GM12864 (cell line): ENCODE measurements at regions not wholly inside any gene's neighbourhood (a gene's known extent, or its start where the extent isn't known, plus 50 kb on each side); places are given as distances from the start of the nearest gene placed in this dataset.

Experiments used
- DNase-seq: peaks from one replicate; pipeline ENCODE4 v3.0.0-alpha.2; 2011; ENCODE audit warnings: low read depth
- H3K4me3 ChIP-seq: 2 replicates; pipeline ENCODE4 v1.5.1; 2011; ENCODE audit warnings: mild to moderate bottlenecking, low read depth, low read length, control low read depth
- TF ChIP-seq, protein P1 (sequence below): IDR thresholded peaks from 2 replicates; pipeline ENCODE4 v1.5.1; 2011; ENCODE audit warnings: low read depth, mild to moderate bottlenecking, moderate library complexity, low read length, control low read depth, inconsistent platforms; ENCODE audit errors: missing control alignments

DNA sequence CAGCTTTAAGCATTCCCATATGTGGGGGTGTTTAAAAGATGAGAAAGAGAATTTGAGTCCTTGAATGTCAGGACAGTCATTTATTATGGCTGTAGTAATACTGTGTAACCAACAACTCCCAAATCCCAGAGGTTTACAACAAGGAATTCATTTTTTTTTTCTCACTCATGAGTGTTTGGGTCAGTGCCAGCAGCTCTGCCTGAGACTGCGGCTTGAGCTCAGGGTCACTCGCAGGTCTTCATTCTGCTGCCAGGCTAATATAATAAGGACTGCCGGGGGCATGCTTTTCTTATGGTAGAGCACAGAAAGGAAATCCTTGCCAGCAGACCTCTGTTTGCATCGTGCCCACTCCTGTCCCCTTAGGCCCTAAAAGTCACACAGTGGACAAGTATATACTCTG is 277.9 kb upstream of the LMCD1 start:
- TF ChIP-seq, protein P1, sequence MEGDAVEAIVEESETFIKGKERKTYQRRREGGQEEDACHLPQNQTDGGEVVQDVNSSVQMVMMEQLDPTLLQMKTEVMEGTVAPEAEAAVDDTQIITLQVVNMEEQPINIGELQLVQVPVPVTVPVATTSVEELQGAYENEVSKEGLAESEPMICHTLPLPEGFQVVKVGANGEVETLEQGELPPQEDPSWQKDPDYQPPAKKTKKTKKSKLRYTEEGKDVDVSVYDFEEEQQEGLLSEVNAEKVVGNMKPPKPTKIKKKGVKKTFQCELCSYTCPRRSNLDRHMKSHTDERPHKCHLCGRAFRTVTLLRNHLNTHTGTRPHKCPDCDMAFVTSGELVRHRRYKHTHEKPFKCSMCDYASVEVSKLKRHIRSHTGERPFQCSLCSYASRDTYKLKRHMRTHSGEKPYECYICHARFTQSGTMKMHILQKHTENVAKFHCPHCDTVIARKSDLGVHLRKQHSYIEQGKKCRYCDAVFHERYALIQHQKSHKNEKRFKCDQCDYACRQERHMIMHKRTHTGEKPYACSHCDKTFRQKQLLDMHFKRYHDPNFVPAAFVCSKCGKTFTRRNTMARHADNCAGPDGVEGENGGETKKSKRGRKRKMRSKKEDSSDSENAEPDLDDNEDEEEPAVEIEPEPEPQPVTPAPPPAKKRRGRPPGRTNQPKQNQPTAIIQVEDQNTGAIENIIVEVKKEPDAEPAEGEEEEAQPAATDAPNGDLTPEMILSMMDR: no peak
- DNase-seq: no peak

DNA sequence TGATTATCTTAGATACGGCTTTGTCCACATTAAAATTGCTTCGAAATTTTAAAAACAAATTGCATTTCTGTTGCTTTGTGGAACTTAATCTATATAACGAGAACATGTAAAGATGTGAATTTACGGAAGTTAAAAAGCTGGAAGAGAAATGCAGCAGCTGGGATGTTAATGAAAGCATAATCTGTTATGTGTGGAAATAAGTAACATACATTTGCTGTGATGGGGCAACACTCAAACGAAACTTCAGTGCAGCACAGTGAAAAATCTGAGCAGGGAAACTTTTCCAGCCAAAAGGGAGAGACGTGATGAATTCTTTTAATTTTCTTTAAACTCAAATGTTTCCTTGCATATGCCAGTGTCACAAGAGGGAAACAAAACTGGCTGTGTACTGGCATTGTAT is 276.7 kb upstream of the LMCD1 start:
- no peak for DNase-seq
- H3K4me3 ChIP-seq: no peak overlapping the region
- TF ChIP-seq, protein P1: no peak

More for the DNA sequence above, 277.9 kb upstream of the LMCD1 start:
- H3K4me3 ChIP-seq: no peak overlapping the region

DNA sequence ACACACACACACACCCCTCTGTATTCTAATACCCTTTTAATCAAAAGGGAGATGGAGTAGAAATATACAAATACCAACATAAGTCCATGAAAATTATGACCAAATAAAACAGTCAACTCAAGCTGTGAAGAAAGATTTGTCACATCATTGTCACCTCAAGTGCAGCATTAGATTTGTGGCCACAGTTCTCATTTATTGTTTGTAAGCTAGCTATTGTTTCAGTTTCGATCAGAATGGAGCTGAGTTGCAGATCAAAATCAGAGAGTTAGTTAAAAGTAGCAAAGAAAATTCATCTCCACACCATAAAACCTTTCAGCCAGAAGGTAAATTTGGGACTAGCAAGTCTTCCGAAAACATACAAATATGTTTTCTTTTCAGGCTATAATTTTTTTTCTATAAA is 267.7 kb upstream of the LMCD1 start:
- no peak for DNase-seq
- TF ChIP-seq, protein P1: no peak
- H3K4me3 ChIP-seq: no peak overlapping the region

DNA sequence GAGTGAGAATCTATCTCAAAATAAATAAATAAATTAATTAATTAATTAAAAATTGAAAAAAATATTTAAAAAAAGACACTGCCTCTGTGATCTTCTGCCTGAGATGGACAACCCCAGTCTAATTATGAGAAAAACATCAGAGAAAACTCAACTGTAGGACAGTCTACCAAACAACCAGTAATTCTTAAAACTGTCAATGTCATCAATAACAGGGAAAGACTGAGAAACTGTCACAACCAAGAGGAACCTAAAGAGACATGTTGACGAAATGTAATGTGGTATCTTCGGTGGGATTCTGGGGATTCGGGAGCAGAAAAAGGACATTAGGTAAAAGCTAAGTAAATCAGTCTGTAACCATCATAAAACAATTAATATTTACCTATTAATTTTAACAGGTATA is 265.4 kb upstream of the LMCD1 start:
- TF ChIP-seq, protein P1: no peak
- no peak for DNase-seq

DNA sequence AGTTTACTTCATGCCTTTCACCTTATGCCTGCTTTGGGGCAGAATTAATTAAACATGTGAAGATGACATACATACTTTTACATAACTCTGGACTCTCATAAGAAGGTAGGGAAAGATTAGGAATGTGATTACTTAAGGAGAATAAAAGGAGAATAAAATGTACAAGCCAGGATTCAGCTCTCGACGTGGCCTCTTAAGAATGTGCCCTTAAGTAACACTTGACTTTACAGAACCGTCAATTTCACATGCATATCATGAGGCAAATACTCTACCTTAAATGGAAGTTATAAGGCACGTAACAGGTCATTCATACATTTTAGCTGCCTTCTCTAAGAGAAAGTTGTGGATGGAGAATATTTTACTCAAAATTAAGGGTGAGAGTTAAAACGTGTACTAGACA is 263.7 kb upstream of the LMCD1 start:
- no peak for DNase-seq
- no peak overlapping the region for H3K4me3 ChIP-seq
- TF ChIP-seq, protein P1: no peak

More for the DNA sequence above, 265.4 kb upstream of the LMCD1 start:
- H3K4me3 ChIP-seq: no peak overlapping the region

DNA sequence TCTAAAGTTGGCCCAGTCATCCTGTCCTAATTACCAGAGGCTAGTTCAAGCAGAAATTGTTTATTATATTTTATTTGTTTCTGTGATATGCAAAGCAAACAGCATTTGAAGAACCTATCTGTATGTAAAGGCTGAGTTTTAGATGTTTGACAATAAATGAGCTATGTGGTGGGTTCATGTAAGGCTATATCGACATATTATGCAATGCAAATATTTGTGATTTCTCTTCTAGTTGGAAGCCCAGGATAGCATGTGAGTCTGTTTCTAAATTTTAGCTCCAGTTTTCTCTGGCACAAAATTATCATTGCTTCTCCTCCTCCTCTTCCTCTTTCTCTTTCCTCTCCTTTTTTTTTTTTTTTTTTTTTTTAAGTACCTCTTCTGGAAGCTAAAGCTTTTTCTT is 263.2 kb upstream of the LMCD1 start:
- TF ChIP-seq, protein P1: no peak
- DNase-seq: no peak
- H3K4me3 ChIP-seq: no peak overlapping the region

DNA sequence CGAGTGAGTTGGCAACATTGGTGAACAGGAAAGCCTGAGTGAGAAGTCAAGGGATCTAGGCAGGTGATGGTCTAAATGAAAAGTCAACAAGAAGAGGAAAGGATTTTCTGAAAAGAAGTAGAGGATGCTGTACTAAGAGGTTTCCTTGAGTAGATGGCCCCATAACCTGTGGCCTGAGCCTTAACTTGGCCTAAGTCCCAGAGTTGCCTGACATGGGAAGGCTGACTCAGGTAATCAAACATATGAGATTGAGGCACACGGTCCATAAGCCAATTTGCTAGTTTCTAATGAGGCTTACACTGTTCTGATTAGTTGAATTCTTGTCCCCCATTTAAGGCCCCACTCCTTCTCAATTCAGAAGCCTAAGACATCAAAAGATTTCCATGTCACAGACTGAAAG is 262.5 kb upstream of the LMCD1 start:
- DNase-seq: no peak
- H3K4me3 ChIP-seq: no peak overlapping the region
- TF ChIP-seq, protein P1: no peak
